Activated CD8-positive, alpha-beta T cell treated with anti-CD3 and anti-CD28 coated beads for 36 hours (primary cell): ENCODE measurements at regions not wholly inside any gene's neighbourhood (a gene's known extent, or its start where the extent isn't known, plus 50 kb on each side); places are given as distances from the start of the nearest gene placed in this dataset.
"Not testable (repeated sequence)": the region's sequence is repeated elsewhere in the genome, so short reads cannot be mapped to it uniquely, and the experiment has no call there.

Experiments
- ATAC-seq: fragments of 200-7000 bp; cut with Tn5 transposase; one replicate; pipeline ENCODE4 v1.10.0; 2021; ENCODE audit warnings: mild to moderate bottlenecking, moderate library complexity
- CTCF ChIA-PET: fragments of 350-600 bp; sonication (Branson Sonifier 250); formaldehyde crosslinking; loops from one replicate; lab custom pipeline; 2021; ENCODE audit warnings: antibody characterized with exemption; lab: Charles Lee
- POLR2A ChIA-PET: fragments of 350-600 bp; sonication (Branson Sonifier 250); formaldehyde crosslinking; loops from one replicate; lab custom pipeline; 2021; ENCODE audit warnings: antibody characterized with exemption; lab: Charles Lee
- DNase-seq: peaks from one replicate; pipeline ENCODE4 v3.0.0-alpha.2; 2020
- H3K27ac Mint-ChIP-seq: one replicate; pipeline ENCODE4 v1.8.0; 2021; ENCODE audit warnings: mild to moderate bottlenecking, mixed read lengths
- H3K27me3 Mint-ChIP-seq: one replicate; pipeline ENCODE4 v1.8.0; 2021; ENCODE audit warnings: mixed read lengths
- H3K36me3 Mint-ChIP-seq: one replicate; pipeline ENCODE4 v1.8.0; 2021; ENCODE audit warnings: low read depth, mixed read lengths
- H3K4me1 Mint-ChIP-seq: one replicate; pipeline ENCODE4 v1.8.0; 2021; ENCODE audit warnings: low read depth, mixed read lengths
- H3K4me3 Mint-ChIP-seq: one replicate; pipeline ENCODE4 v1.8.0; 2021; ENCODE audit warnings: mild to moderate bottlenecking, moderate library complexity, mixed read lengths
- H3K9me3 Mint-ChIP-seq: one replicate; pipeline ENCODE4 v1.8.0; 2021; ENCODE audit warnings: mixed read lengths
- CTCF ChIP-seq: fragments of 200-600 bp; IDR thresholded peaks from one replicate; pipeline ENCODE4 v1.8.0; 2022; ENCODE audit warnings: antibody characterized with exemption, mild to moderate bottlenecking
- intact Hi-C: fragments of 100-400 bp; cut with micrococcal nuclease; formaldehyde crosslinking; loops from one replicate; pipeline ENCODE4 v1.10.0; 2022

- ChIA-PET CTCF (no interaction called here), POLR2A (no interaction called here)
- H3K36me3 Mint-ChIP-seq, result no peaks in the 10 kb centered on the region
- DNase-seq (no peak), ATAC-seq (no peak)
- no peak for TF ChIP-seq CTCF
- intact Hi-C loops, result no loop called here
- no peak overlapping the region for H3K27ac Mint-ChIP-seq
- H3K4me1 Mint-ChIP-seq, result no peaks in the 10 kb centered on the region
- H3K9me3 Mint-ChIP-seq, result no peaks in the 10 kb centered on the region
- H3K4me3 Mint-ChIP-seq, result no peak overlapping the region
- H3K27me3 Mint-ChIP-seq, result no peaks in the 10 kb centered on the region
Measured at GRCh38 chr3:36178018-36178417, 202.3 kb upstream of the STAC start.

DNA sequence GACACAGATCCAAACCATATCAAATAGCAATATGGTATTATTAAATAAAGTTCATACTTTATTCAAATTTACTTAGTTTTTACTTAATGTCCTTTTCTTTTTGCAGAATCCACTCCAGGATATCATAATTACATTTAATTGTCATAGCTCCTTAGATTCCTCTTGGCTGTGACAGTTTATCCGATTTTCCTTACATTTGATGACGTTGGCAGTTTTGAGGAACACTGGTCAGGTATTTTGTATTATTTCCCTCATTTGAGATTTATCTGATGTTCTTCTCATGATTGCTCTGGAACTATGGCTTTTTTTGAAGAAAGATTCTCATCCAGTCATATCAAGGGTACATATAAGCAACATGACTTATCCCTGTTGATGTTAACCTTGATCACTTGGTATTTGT lies 198.3 kb upstream of the STAC start:
- Mint-ChIP-seq H3K36me3 (no peaks in the 10 kb centered on the region), H3K27ac (no peak overlapping the region), H3K27me3 (no peaks in the 10 kb centered on the region), H3K9me3 (no peaks in the 10 kb centered on the region), H3K4me3 (no peak overlapping the region), H3K4me1 (no peaks in the 10 kb centered on the region)
- no peak for TF ChIP-seq CTCF
- ATAC-seq (no peak), DNase-seq (no peak)
- CTCF ChIA-PET, result no interaction called here
- intact Hi-C loops, result loop anchor here (5.0 kb wide), 1 partner anchor 405 kb away; no protein-coding TSS in a partner anchor
- POLR2A ChIA-PET, result no interaction called here

GRCh38 chr3:36187197-36187596 lies 193.1 kb upstream of the STAC start:
- H3K4me3 Mint-ChIP-seq, DNase-seq, CTCF ChIA-PET, H3K36me3 Mint-ChIP-seq, H3K27me3 Mint-ChIP-seq, POLR2A ChIA-PET, ATAC-seq, H3K27ac Mint-ChIP-seq, intact Hi-C loops, H3K9me3 Mint-ChIP-seq, H3K4me1 Mint-ChIP-seq: not testable (repeated sequence)

- intact Hi-C loops, result no loop called here
- CTCF ChIA-PET, result no interaction called here
- Mint-ChIP-seq H3K27ac (no peak overlapping the region), H3K36me3 (no peaks in the 10 kb centered on the region), H3K27me3 (peaks cover 5% of the 10 kb centered on the region), H3K9me3 (peaks cover 1% of the 10 kb centered on the region), H3K4me1 (no peaks in the 10 kb centered on the region), H3K4me3 (no peak overlapping the region)
- ATAC-seq (no peak), DNase-seq (no peak)
- TF ChIP-seq CTCF, result no peak
- POLR2A ChIA-PET, result no interaction called here
Measured at GRCh38 chr3:36192901-36193300, 187.4 kb upstream of the STAC start.

- ATAC-seq, result no peak
Measured at GRCh38 chr3:36193448-36193847, 186.9 kb upstream of the STAC start.

More at GRCh38 chr3:36193448-36193847, 186.9 kb upstream of the STAC start:
- peaks cover 1% of the 10 kb centered on the region for H3K9me3 Mint-ChIP-seq
- no peak for TF ChIP-seq CTCF
- ChIA-PET POLR2A (no interaction called here), CTCF (no interaction called here)
- no peaks in the 10 kb centered on the region for H3K4me1 Mint-ChIP-seq
- no peak overlapping the region for H3K4me3 Mint-ChIP-seq
- DNase-seq, result no peak
- peaks cover 5% of the 10 kb centered on the region for H3K27me3 Mint-ChIP-seq
- intact Hi-C loops, result no loop called here
- no peak overlapping the region for H3K27ac Mint-ChIP-seq
- no peaks in the 10 kb centered on the region for H3K36me3 Mint-ChIP-seq
